ENCODE measurements at regions not wholly inside any gene's neighbourhood (a gene's known extent, or its start where the extent isn't known, plus 50 kb on each side); places are given as distances from the start of the nearest gene placed in this dataset.

DNA sequence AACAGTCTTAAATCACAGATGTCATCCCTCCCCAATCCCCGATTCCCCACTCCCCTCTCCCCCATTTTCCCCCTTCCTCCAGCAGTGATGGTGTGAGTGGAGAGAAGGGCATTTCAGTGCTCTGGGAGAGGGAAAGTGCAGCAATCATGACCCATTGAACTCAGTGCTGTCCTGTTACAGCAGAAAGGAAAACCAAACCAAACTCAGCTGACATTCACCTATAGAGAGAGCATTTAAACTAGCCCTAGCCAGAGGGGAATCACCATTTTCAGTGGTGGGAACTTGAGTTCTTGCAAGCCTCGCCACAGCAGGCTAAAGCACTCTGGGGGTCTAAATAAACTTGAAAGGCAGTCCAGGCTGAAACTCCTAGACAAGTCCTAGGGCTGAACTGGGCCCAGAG, 129.9 kb upstream of the COL21A1 start:
- TF ChIP-seq, protein P1, sequence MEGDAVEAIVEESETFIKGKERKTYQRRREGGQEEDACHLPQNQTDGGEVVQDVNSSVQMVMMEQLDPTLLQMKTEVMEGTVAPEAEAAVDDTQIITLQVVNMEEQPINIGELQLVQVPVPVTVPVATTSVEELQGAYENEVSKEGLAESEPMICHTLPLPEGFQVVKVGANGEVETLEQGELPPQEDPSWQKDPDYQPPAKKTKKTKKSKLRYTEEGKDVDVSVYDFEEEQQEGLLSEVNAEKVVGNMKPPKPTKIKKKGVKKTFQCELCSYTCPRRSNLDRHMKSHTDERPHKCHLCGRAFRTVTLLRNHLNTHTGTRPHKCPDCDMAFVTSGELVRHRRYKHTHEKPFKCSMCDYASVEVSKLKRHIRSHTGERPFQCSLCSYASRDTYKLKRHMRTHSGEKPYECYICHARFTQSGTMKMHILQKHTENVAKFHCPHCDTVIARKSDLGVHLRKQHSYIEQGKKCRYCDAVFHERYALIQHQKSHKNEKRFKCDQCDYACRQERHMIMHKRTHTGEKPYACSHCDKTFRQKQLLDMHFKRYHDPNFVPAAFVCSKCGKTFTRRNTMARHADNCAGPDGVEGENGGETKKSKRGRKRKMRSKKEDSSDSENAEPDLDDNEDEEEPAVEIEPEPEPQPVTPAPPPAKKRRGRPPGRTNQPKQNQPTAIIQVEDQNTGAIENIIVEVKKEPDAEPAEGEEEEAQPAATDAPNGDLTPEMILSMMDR (IDR thresholded peaks at IDR 0.05; ENCODE audit: insufficient read depth, low read depth, low read length), result no peak
- ChIA-PET POLR2A (no interaction called here), CTCF (no interaction called here)
- no peaks in the 10 kb centered on the region for H3K36me3 ChIP-seq (ENCODE audit: control insufficient read depth, insufficient read depth, low read length)
- no peaks in the 10 kb centered on the region for H3K27me3 ChIP-seq (ENCODE audit: control insufficient read depth, insufficient read depth, low read length)
- DNase-seq (ENCODE audit: low read depth), result no peak
- H3K4me3 ChIP-seq (ENCODE audit: low read depth, low read length), result no peak overlapping the region

DNA sequence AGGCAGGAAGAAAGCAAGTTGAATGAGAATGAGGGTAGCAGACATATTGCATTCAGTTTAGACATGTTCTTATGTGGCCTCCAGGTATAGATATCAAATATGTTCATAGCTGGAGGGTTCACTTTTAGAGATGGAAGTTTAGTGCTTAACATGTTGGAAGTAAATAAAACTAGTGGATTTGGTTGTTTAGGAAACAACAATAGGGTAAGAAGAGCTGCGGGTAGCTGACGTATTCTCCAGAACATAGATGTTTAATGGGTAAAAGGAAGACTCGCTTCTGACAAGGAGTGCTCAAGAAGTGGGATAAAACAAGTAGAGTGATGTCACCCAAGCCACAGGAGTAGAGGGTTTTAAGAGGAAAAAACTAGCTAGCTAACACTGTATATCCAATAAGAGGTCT, 128.4 kb upstream of the COL21A1 start:
- TF ChIP-seq, protein P1 (IDR thresholded peaks at IDR 0.05; ENCODE audit: insufficient read depth, low read depth, low read length), result no peak

DNA sequence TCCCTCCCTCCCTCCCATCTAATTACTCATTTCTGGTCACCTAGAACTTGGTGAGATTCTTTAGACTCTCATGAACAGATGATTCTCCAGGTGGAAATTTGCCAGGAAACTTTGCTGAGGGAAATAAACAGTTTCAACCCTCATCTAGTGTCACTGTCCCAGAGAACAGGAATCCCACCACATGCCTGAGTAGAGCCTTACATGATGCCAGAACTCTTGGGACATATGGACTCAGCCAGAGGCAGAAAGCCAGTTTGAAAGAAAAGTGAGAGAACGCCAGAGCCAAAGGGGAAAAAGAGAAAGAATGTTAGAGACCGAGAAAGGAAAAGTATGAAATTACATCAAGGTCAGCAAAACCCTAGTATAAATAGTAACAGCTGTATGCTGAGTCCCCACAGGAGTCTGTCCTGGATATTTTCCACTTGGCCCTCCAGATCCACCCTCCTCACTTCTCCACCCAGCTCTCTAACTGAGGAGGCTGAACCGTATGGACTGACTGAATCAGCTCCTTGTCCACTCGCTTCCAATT, 127.5 kb upstream of the COL21A1 start:
- DNase-seq (ENCODE audit: low read depth), result peak; percentile 54
- POLR2A ChIA-PET, result no interaction called here
- no peaks in the 10 kb centered on the region for H3K27me3 ChIP-seq (ENCODE audit: control insufficient read depth, insufficient read depth, low read length)
- no peaks in the 10 kb centered on the region for H3K36me3 ChIP-seq (ENCODE audit: control insufficient read depth, insufficient read depth, low read length)
- peak overlapping the region; percentile 1; the same call in 1 of the 2 replicates for H3K4me3 ChIP-seq (ENCODE audit: low read depth, low read length)
- TF ChIP-seq, protein P1 (IDR thresholded peaks at IDR 0.05; ENCODE audit: insufficient read depth, low read depth, low read length), result no peak
- CTCF ChIA-PET, result interaction anchor here (0.9 to 1.4 kb wide), 5 partner anchors 61 to 455 kb away, joined by 3 to 6 read pairs (median 3); no protein-coding TSS in a partner anchor

More for the DNA sequence above, 128.4 kb upstream of the COL21A1 start:
- Histone ChIP-seq H3K4me3 (ENCODE audit: low read depth, low read length) (no peak overlapping the region), H3K36me3 (ENCODE audit: control insufficient read depth, insufficient read depth, low read length) (no peaks in the 10 kb centered on the region), H3K27me3 (ENCODE audit: control insufficient read depth, insufficient read depth, low read length) (no peaks in the 10 kb centered on the region)
- DNase-seq (ENCODE audit: low read depth), result no peak
- ChIA-PET CTCF (interaction anchor here (0.7 to 1.4 kb wide), 4 partner anchors 9 to 456 kb away, joined by 3 to 6 read pairs (median 3); no protein-coding TSS in a partner anchor), POLR2A (no interaction called here)

DNA sequence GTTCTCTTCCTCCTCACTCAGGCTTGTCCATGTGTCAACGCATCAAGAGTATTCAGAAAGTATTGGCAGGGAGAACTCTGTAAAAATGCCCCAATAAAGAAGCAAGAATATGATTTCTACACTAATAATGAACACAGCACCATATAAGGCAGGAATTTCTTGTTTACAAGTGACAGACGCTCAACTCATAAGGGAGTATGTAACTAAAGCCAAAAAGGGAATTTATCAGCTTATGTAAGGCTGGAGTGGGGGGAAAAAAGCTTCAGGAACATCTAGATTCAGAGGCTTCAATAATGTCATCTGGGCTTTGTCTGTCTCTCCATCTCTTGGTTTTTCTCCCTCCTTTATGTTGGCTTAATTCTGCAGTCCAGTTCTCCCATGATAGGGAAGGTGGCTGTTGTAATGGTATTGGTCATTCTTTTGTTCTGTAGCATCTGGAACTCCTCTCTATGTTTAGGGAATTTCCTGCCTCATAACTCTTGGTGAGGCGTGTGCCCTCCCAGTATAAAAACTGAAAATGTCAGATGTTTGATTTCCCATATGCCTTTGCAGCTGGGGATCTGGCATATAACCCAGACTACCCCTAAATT, 125.1 kb upstream of the COL21A1 start:
- TF ChIP-seq, protein P1 (IDR thresholded peaks at IDR 0.05; ENCODE audit: insufficient read depth, low read depth, low read length), result no peak
- POLR2A ChIA-PET, result interaction anchor here (0.6 to 0.7 kb wide), 2 partner anchors 56 to 169 kb away, joined by 3 to 7 read pairs; no protein-coding TSS in a partner anchor
- CTCF ChIA-PET, result interaction anchor here (0.6 to 1.7 kb wide), 3 partner anchors 80 to 198 kb away, joined by 3 to 4 read pairs (median 3); no protein-coding TSS in a partner anchor

DNA sequence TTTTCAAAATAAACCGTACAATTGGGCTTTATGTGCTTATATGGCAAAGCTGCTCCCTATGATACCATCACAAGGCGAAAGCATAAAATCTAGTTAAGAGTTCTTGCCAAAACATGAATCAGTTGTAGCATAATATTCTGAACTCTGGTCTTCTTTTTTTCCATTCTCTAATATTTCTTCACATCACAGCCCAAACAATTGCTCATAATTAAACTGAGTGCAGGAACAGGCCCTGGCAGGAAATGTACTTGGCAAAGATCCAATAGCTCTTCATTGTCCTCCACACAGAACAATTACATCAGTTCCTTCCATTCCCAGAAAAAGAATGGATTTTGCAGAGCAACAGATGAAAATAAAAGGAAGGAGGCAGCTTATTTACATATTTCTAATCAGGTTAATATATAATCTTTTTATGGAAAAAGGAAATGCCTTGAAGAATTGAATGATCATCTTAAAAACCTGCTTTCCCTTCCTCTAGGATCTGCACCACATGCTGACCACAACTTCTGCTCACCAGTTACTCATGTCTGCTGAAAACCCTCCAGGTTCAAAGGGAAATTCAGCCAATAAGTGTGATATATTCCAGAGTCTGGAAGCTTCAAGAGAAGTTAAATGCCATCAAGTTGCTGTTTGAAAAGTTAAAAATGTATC, 123.3 kb upstream of the COL21A1 start:
- Histone ChIP-seq H3K27me3 (ENCODE audit: control insufficient read depth, insufficient read depth, low read length) (no peaks in the 10 kb centered on the region), H3K4me3 (ENCODE audit: low read depth, low read length) (no peak overlapping the region), H3K36me3 (ENCODE audit: control insufficient read depth, insufficient read depth, low read length) (no peaks in the 10 kb centered on the region)
- DNase-seq (ENCODE audit: low read depth), result peak; percentile 52
- ChIA-PET CTCF (interaction anchor here (0.6 to 6.3 kb wide), 21 partner anchors 8 to 249 kb away, joined by 3 to 47 read pairs (median 3); no protein-coding TSS in a partner anchor), POLR2A (interaction anchor here (0.7 kb wide), 1 partner anchor 322 kb away, joined by 3 read pairs; no protein-coding TSS in a partner anchor)
- TF ChIP-seq, protein P1 (IDR thresholded peaks at IDR 0.05; ENCODE audit: insufficient read depth, low read depth, low read length), result no peak

More for the DNA sequence above, 125.1 kb upstream of the COL21A1 start:
- no peak for DNase-seq (ENCODE audit: low read depth)
- no peaks in the 10 kb centered on the region for H3K27me3 ChIP-seq (ENCODE audit: control insufficient read depth, insufficient read depth, low read length)
- H3K4me3 ChIP-seq (ENCODE audit: low read depth, low read length), result no peak overlapping the region
- H3K36me3 ChIP-seq (ENCODE audit: control insufficient read depth, insufficient read depth, low read length), result no peaks in the 10 kb centered on the region

Measured in BJ (cell line).